AG10803 (cell line): ENCODE measurements at regions not wholly inside any gene's neighbourhood (a gene's known extent, or its start where the extent isn't known, plus 50 kb on each side); places are given as distances from the start of the nearest gene placed in this dataset.
"Not testable (repeated sequence)": the region's sequence is repeated elsewhere in the genome, so short reads cannot be mapped to it uniquely, and the experiment has no call there.

Experiments
- DNase-seq: peaks from one replicate; pipeline ENCODE4 v3.0.0; 2010; ENCODE audit warnings: low read depth
- H3K4me3 ChIP-seq: 2 replicates; pipeline ENCODE4 v1.5.1; 2011; ENCODE audit warnings: mild to moderate bottlenecking, low read length, control low read depth
- CTCF ChIP-seq: conservative IDR thresholded peaks from 2 replicates; pipeline ENCODE4 v1.5.1; 2011; ENCODE audit warnings: mild to moderate bottlenecking, low read length, control low read depth, inconsistent platforms

- DNase-seq: no peak
- H3K4me3 ChIP-seq: no peak overlapping the region
- TF ChIP-seq CTCF: no peak
Measured at GRCh38 chr2:155975734-155976133, 356.8 kb downstream of the NR4A2 start.

GRCh38 chr2:155972916-155973315, 359.6 kb downstream of the NR4A2 start:
- H3K4me3 ChIP-seq: no peak overlapping the region
- no peak for TF ChIP-seq CTCF
- no peak for DNase-seq

- not testable (repeated sequence) for H3K4me3 ChIP-seq, DNase-seq
Measured at GRCh38 chr2:155966064-155966471, 366.5 kb downstream of the NR4A2 start.

GRCh38 chr2:155965415-155966063, 367.0 kb downstream of the NR4A2 start:
- no peak for DNase-seq
- TF ChIP-seq CTCF: no peak
- no peak overlapping the region for H3K4me3 ChIP-seq

GRCh38 chr2:155961641-155962040, 370.9 kb downstream of the NR4A2 start:
- no peak for DNase-seq
- TF ChIP-seq CTCF: no peak

GRCh38 chr2:155958834-155959233, 373.7 kb downstream of the NR4A2 start:
- no peak overlapping the region for H3K4me3 ChIP-seq
- no peak for TF ChIP-seq CTCF
- no peak for DNase-seq

More at GRCh38 chr2:155961641-155962040, 370.9 kb downstream of the NR4A2 start:
- no peak overlapping the region for H3K4me3 ChIP-seq

GRCh38 chr2:155947069-155947468, 385.5 kb downstream of the NR4A2 start:
- TF ChIP-seq CTCF: no peak
- no peak for DNase-seq
- no peak overlapping the region for H3K4me3 ChIP-seq
